ENCODE measurements at regions not wholly inside any gene's neighbourhood (a gene's known extent, or its start where the extent isn't known, plus 50 kb on each side); places are given as distances from the start of the nearest gene placed in this dataset.
"Not testable (repeated sequence)": the region's sequence is repeated elsewhere in the genome, so short reads cannot be mapped to it uniquely, and the experiment has no call there.

GRCh38 chr7:91571601-91572000, 307.4 kb downstream of the FZD1 start:
- Mint-ChIP-seq H3K27ac (no peak overlapping the region), H3K27me3 (ENCODE audit: low read depth) (no peaks in the 10 kb centered on the region)

DNA sequence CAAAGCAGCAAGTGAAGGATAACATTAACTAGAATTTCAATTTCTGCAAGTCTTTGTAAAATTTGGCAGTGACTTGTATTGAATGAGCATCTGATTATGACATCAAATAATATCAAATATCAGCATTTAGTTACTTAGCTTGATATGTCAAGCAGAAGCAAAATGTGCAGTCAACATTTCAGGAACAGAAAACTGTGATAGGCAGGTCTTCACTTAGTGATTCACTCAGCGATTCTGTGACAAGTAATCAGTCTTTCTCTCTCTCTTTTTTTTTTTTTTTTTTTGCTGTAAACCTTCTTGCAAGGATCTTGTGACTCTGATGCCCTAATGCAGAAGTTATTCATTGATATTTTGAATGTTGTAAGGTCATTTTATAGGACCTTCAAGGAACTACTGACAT, 307.1 kb downstream of the MTERF1 start:
- Mint-ChIP-seq H3K27me3 (ENCODE audit: low read depth) (no peaks in the 10 kb centered on the region), H3K36me3 (ENCODE audit: low read depth) (no peaks in the 10 kb centered on the region), H3K4me1 (ENCODE audit: low read depth) (no peaks in the 10 kb centered on the region), H3K4me3 (no peak overlapping the region), H3K9me3 (no peaks in the 10 kb centered on the region), H3K27ac (no peak overlapping the region)
- no peak for DNase-seq (ENCODE audit: low spot score)

More at GRCh38 chr7:91571601-91572000, 307.4 kb downstream of the FZD1 start:
- no peak for DNase-seq (ENCODE audit: low spot score)
- H3K9me3 Mint-ChIP-seq = no peaks in the 10 kb centered on the region
- H3K36me3 Mint-ChIP-seq (ENCODE audit: low read depth) = no peaks in the 10 kb centered on the region
- no peak overlapping the region for H3K4me3 Mint-ChIP-seq
- H3K4me1 Mint-ChIP-seq (ENCODE audit: low read depth) = no peaks in the 10 kb centered on the region

DNA sequence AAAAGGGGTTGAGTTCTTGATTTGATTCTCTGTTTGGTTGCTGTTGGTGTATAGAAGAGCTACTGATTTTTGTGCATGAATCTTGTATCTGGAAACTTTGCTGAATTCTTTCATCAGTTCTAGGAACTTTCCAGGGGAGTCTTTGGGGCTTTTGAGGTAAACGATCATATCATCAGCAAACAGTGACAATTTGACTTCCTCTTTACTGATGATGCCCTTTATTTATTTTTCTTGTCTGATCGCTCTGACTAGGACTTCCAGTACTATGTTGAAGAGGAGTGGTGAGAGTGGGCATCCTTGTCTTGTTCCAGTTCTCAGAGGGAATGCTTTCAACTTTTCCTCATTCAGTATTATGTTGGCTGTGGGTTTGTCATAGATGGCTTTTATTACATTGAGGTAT, 304.0 kb downstream of the MTERF1 start:
- not testable (repeated sequence) for H3K4me1 Mint-ChIP-seq (ENCODE audit: low read depth); H3K9me3 Mint-ChIP-seq; H3K27ac Mint-ChIP-seq; H3K36me3 Mint-ChIP-seq (ENCODE audit: low read depth); H3K27me3 Mint-ChIP-seq (ENCODE audit: low read depth); DNase-seq (ENCODE audit: low spot score); H3K4me3 Mint-ChIP-seq

- Mint-ChIP-seq H3K27ac (no peak overlapping the region), H3K27me3 (ENCODE audit: low read depth) (no peaks in the 10 kb centered on the region), H3K9me3 (no peaks in the 10 kb centered on the region), H3K4me1 (ENCODE audit: low read depth) (no peaks in the 10 kb centered on the region), H3K4me3 (no peak overlapping the region), H3K36me3 (ENCODE audit: low read depth) (no peaks in the 10 kb centered on the region)
- no peak for DNase-seq (ENCODE audit: low spot score)
Measured at GRCh38 chr7:91579837-91580236, 300.7 kb downstream of the MTERF1 start.

DNA sequence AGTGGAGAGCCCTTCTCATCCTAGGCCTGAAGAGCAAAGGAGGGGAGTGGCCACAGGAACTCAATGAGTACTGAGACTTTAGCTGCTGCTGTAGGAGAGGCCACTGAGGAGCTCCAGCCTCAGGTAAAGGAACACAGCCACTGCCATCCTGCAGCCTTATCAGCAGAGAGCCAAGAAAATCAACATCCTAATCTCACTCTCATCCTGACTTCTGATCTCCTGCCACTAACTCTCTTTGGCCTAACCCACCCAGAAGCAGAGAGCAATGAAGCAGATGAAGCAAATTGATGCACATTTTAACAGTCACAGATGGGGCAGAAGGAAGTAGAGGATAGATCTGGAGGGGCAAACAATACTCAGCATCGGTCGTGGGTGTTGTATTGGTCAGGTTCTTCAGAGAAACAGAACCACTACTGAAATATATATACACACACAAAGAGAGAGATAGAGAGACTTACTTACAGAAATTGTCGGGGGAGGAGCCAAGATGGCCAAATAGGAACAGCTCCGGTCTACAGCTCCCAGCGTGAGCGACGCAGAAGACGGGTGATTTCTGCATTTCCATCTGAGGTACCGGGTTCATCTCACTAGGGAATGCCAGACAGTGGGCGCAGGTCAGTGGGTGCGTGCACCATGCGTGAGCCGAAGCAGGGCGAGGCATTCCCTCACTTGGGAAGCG, 297.6 kb downstream of the MTERF1 start:
- no peaks in the 10 kb centered on the region for H3K36me3 Mint-ChIP-seq (ENCODE audit: low read depth)
- no peaks in the 10 kb centered on the region for H3K27me3 Mint-ChIP-seq (ENCODE audit: low read depth)
- H3K27ac Mint-ChIP-seq = no peak overlapping the region
- no peak overlapping the region for H3K4me3 Mint-ChIP-seq
- no peaks in the 10 kb centered on the region for H3K9me3 Mint-ChIP-seq
- H3K4me1 Mint-ChIP-seq (ENCODE audit: low read depth) = no peaks in the 10 kb centered on the region
- DNase-seq (ENCODE audit: low spot score) = no peak

- Mint-ChIP-seq H3K27me3 (ENCODE audit: low read depth) (no peaks in the 10 kb centered on the region), H3K4me3 (no peak overlapping the region), H3K27ac (no peak overlapping the region), H3K4me1 (ENCODE audit: low read depth) (no peaks in the 10 kb centered on the region), H3K9me3 (peaks cover 6% of the 10 kb centered on the region), H3K36me3 (ENCODE audit: low read depth) (no peaks in the 10 kb centered on the region)
- DNase-seq (ENCODE audit: low spot score) = no peak
Measured at GRCh38 chr7:91596287-91596686, 284.2 kb downstream of the MTERF1 start.

DNA sequence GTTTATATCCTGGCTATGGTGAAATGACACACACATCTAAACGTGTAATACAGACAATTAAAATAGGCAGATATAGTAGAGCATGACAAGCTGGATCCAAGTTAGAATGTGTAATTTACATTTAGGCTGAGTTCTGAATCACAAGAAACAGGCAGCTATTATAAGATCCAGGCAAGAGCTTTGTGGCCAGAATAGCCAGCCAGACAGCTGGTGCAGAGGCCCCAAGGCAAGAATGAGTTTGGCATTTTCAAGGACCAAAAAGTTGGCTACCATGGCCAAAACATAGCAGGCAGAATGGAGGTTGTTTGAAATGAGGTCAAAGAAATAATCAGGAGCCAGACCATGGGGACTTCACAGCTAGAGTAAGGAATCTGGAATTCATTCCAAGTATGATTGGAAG, 281.7 kb downstream of the MTERF1 start:
- no peaks in the 10 kb centered on the region for H3K36me3 Mint-ChIP-seq (ENCODE audit: low read depth)

DNA sequence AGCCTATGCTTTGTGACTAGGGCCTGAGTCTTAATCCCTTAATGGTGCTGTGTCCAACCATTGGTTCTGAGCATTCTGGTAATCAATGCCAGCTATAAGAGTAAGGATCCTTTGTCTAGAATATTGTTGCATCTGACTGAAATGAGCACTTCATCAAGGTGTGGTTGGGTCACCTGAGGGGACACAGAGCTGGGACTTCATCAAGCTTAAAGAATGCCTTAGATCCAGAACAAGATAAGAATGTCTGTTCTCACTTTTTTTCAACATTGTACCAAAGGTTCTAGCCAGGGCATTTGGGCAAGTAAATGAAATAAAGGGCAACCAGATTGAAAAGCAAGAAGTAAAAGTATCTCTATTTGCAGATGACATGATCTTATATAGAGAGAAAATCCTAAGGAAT, 280.4 kb downstream of the MTERF1 start:
- no peak for DNase-seq (ENCODE audit: low spot score)
- Mint-ChIP-seq H3K9me3 (no peaks in the 10 kb centered on the region), H3K27ac (no peak overlapping the region), H3K27me3 (ENCODE audit: low read depth) (peaks cover 3% of the 10 kb centered on the region), H3K4me1 (ENCODE audit: low read depth) (no peaks in the 10 kb centered on the region), H3K36me3 (ENCODE audit: low read depth) (no peaks in the 10 kb centered on the region), H3K4me3 (no peak overlapping the region)

More for the DNA sequence above, 281.7 kb downstream of the MTERF1 start:
- no peak overlapping the region for H3K4me3 Mint-ChIP-seq
- H3K27ac Mint-ChIP-seq = no peak overlapping the region
- H3K9me3 Mint-ChIP-seq = no peaks in the 10 kb centered on the region
- H3K4me1 Mint-ChIP-seq (ENCODE audit: low read depth) = no peaks in the 10 kb centered on the region
- peaks cover 2% of the 10 kb centered on the region for H3K27me3 Mint-ChIP-seq (ENCODE audit: low read depth)
- DNase-seq (ENCODE audit: low spot score) = no peak

GRCh38 chr7:91603707-91604106, 276.8 kb downstream of the MTERF1 start:
- no peaks in the 10 kb centered on the region for H3K9me3 Mint-ChIP-seq
- no peaks in the 10 kb centered on the region for H3K36me3 Mint-ChIP-seq (ENCODE audit: low read depth)
- H3K27ac Mint-ChIP-seq = no peak overlapping the region
- H3K27me3 Mint-ChIP-seq (ENCODE audit: low read depth) = peaks cover 3% of the 10 kb centered on the region
- no peaks in the 10 kb centered on the region for H3K4me1 Mint-ChIP-seq (ENCODE audit: low read depth)
- H3K4me3 Mint-ChIP-seq = no peak overlapping the region
- no peak for DNase-seq (ENCODE audit: low spot score)

GRCh38 chr7:91608606-91609005, 271.9 kb downstream of the MTERF1 start:
- Mint-ChIP-seq H3K9me3 (no peaks in the 10 kb centered on the region), H3K36me3 (ENCODE audit: low read depth) (no peaks in the 10 kb centered on the region), H3K4me1 (ENCODE audit: low read depth) (no peaks in the 10 kb centered on the region), H3K27ac (no peak overlapping the region), H3K27me3 (ENCODE audit: low read depth) (peaks cover 3% of the 10 kb centered on the region), H3K4me3 (no peak overlapping the region)
- no peak for DNase-seq (ENCODE audit: low spot score)

DNA sequence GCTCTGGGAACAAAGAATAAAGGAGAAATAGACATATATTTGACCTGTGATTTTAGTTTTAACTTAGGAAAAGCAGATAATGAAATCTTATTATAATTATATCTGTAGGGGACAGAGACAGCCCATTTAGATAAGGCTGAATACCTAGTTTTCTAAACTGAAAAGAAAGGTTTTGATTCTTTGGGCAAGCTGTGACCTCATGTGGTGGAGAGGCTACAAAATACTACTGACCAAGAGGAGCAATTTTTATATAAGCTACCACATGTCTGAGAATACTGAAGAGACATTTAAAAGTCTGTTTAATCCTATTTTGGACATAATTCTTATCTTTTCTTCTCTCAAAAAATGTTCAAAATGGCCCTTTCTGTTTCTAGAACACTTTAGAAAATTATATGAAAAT, 271.0 kb downstream of the MTERF1 start:
- H3K27ac Mint-ChIP-seq = no peak overlapping the region
- H3K4me1 Mint-ChIP-seq (ENCODE audit: low read depth) = no peaks in the 10 kb centered on the region
- no peak overlapping the region for H3K4me3 Mint-ChIP-seq
- no peaks in the 10 kb centered on the region for H3K9me3 Mint-ChIP-seq
- no peaks in the 10 kb centered on the region for H3K36me3 Mint-ChIP-seq (ENCODE audit: low read depth)
- H3K27me3 Mint-ChIP-seq (ENCODE audit: low read depth) = no peaks in the 10 kb centered on the region
- DNase-seq (ENCODE audit: low spot score) = no peak

GRCh38 chr7:91614431-91614830, 266.1 kb downstream of the MTERF1 start:
- Mint-ChIP-seq H3K4me3 (no peak overlapping the region), H3K27ac (no peak overlapping the region)

DNA sequence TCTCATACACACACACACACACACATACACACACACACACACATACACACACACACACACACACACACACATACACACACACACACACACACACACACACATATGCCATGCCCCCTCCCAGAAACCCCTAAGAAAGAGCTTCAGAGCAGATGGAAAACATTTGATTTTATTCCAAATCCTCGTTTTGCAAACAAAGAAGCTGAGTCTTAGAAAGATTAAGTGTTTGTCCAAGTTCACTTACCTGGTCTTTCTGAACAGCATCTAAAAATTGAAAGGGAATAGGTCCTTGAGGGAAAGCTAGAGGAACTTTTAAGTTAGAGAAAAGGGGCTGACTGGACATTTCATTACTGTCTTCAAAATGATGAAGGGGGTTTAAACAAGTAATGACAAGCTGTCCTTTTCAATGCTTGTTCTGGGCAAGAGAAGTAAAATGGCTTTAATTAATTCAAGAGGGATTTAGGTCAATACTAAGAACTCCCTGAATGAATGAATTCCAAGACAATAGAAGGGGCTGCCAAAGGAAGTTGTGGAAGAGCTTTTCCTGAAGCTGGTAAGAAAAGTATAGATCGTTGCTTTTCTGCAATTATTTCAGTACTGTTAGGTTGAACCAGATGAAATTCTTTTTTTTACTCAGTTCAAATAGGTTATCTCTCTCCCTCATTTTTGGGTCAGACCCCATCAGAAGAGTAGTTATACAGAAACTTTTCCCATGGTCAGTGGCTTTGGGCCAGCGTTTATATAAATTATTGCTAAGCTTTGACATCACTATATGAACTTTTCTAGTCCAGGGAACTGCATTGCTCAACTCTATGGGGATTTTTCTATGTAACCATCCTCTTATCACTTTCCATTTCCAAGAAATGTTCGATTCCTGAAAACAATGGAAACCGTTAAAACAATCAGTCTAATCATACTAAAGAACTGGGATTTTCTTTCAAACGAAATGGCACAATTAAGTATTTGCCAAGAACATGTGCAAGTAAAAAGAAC, 261.4 kb downstream of the MTERF1 start:
- H3K4me1 Mint-ChIP-seq (ENCODE audit: low read depth) = no peaks in the 10 kb centered on the region
- no peaks in the 10 kb centered on the region for H3K27me3 Mint-ChIP-seq (ENCODE audit: low read depth)
- no peak overlapping the region for H3K27ac Mint-ChIP-seq
- DNase-seq (ENCODE audit: low spot score) = no peak
- H3K9me3 Mint-ChIP-seq = no peaks in the 10 kb centered on the region
- no peak overlapping the region for H3K4me3 Mint-ChIP-seq
- H3K36me3 Mint-ChIP-seq (ENCODE audit: low read depth) = no peaks in the 10 kb centered on the region

More at GRCh38 chr7:91614431-91614830, 266.1 kb downstream of the MTERF1 start:
- Mint-ChIP-seq H3K27me3 (ENCODE audit: low read depth) (no peaks in the 10 kb centered on the region), H3K4me1 (ENCODE audit: low read depth) (no peaks in the 10 kb centered on the region), H3K36me3 (ENCODE audit: low read depth) (no peaks in the 10 kb centered on the region), H3K9me3 (no peaks in the 10 kb centered on the region)
- DNase-seq (ENCODE audit: low spot score) = no peak

- Mint-ChIP-seq H3K27ac (no peak overlapping the region), H3K9me3 (no peaks in the 10 kb centered on the region), H3K4me1 (ENCODE audit: low read depth) (no peaks in the 10 kb centered on the region), H3K27me3 (ENCODE audit: low read depth) (no peaks in the 10 kb centered on the region), H3K36me3 (ENCODE audit: low read depth) (no peaks in the 10 kb centered on the region), H3K4me3 (no peak overlapping the region)
- DNase-seq (ENCODE audit: low spot score) = no peak
Measured at GRCh38 chr7:91620827-91621226, 259.7 kb downstream of the MTERF1 start.

Measured in T-helper 2 cell treated with Interferon-gamma antibody and Interleukin-4, amounts not matched to agents 5 μg/mL and 100 μg/mL, for 36 hours (primary cell).